ENCODE measurements at regions not wholly inside any gene's neighbourhood (a gene's known extent, or its start where the extent isn't known, plus 50 kb on each side); places are given as distances from the start of the nearest gene placed in this dataset.

- CTCF ChIA-PET, result interaction anchor here (1.4 to 11.3 kb wide), 5 partner anchors 8 to 38 kb away, joined by 4 to 104 read pairs (median 11); no protein-coding TSS in a partner anchor
Measured at GRCh38 chr15:31474059-31474868, 147.6 kb downstream of the KLF13 start.

DNA sequence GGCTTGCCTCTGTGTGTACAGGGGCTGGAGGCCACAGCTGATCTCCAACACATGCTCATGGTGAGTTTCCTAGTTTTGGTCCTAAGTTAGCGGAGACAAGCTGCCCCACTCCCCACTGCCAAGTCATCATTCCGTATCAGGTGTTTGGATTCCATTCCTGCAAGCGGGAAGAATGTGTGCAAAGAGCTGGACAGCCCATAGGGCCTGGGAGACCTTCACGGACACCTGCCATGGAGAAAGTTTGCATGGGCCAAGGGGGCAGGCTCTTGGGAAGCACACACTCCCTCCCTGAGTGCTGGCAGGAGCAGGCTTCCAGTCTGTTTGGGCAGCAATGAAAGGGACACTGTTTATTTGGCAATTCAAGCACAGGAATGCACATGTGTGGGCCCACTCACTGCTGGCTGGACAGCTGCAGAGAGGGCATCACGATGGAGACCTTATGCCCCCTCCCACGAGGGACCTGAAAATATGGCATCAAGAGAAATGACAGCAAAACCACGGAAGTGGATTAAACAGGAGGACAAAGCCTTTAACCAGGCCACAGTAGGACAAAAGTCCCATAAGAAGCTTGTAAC lies 149.7 kb downstream of the KLF13 start:
- intact Hi-C loops (cut with micrococcal nuclease), result no loop called here
- peaks cover 53% of the 10 kb centered on the region for H3K36me3 Mint-ChIP-seq (ENCODE audit: low read depth)
- no peaks in the 10 kb centered on the region for H3K27me3 Mint-ChIP-seq
- H3K4me1 Mint-ChIP-seq (ENCODE audit: low read depth), result peaks cover 77% of the 10 kb centered on the region
- DNase-seq, result no peak
- H3K27ac Mint-ChIP-seq, result no peak overlapping the region
- no peak overlapping the region for H3K4me3 Mint-ChIP-seq
- POLR2A ChIA-PET, result interaction anchor here (0.7 to 5.8 kb wide), 3 partner anchors 40 to 129 kb away, joined by 3 to 35 read pairs (median 3); no protein-coding TSS in a partner anchor
- no peak for ATAC-seq
- H3K9me3 Mint-ChIP-seq, result peaks cover 11% of the 10 kb centered on the region
- no peak for TF ChIP-seq CTCF (IDR thresholded peaks at IDR 0.05)
- CTCF ChIA-PET, result interaction anchor here (0.7 to 11.3 kb wide), 4 partner anchors 13 to 111 kb away, joined by 3 to 104 read pairs (median 44); no protein-coding TSS in a partner anchor

More at GRCh38 chr15:31474059-31474868, 147.6 kb downstream of the KLF13 start:
- H3K9me3 Mint-ChIP-seq, result peaks cover 11% of the 10 kb centered on the region
- peak overlapping the region; percentile 90 for H3K27ac Mint-ChIP-seq
- H3K4me3 Mint-ChIP-seq, result peak overlapping the region; percentile 65
- no peaks in the 10 kb centered on the region for H3K27me3 Mint-ChIP-seq
- intact Hi-C loops (cut with micrococcal nuclease), result no loop called here
- ATAC-seq (peak; percentile 55), DNase-seq (peak; percentile 68)
- peaks cover 68% of the 10 kb centered on the region for H3K4me1 Mint-ChIP-seq (ENCODE audit: low read depth)
- no peak for TF ChIP-seq CTCF (IDR thresholded peaks at IDR 0.05)
- H3K36me3 Mint-ChIP-seq (ENCODE audit: low read depth), result peaks cover 41% of the 10 kb centered on the region
- POLR2A ChIA-PET, result interaction anchor here (0.9 to 5.8 kb wide), 12 partner anchors 9 to 134 kb away, joined by 3 to 35 read pairs (median 8); no protein-coding TSS in a partner anchor

GRCh38 chr15:31476866-31477265 lies 150.2 kb downstream of the KLF13 start:
- Mint-ChIP-seq H3K27me3 (no peaks in the 10 kb centered on the region), H3K36me3 (ENCODE audit: low read depth) (peaks cover 57% of the 10 kb centered on the region), H3K4me1 (ENCODE audit: low read depth) (peaks cover 75% of the 10 kb centered on the region), H3K9me3 (peaks cover 11% of the 10 kb centered on the region), H3K27ac (peak overlapping the region; percentile 56), H3K4me3 (no peak overlapping the region)
- DNase-seq, result no peak
- ATAC-seq, result no peak
- POLR2A ChIA-PET, result interaction anchor here (0.7 to 5.8 kb wide), 5 partner anchors 40 to 129 kb away, joined by 3 to 35 read pairs (median 3); no protein-coding TSS in a partner anchor
- intact Hi-C loops (cut with micrococcal nuclease), result no loop called here
- CTCF ChIA-PET, result interaction anchor here (1.1 to 11.3 kb wide), 3 partner anchors 13 to 130 kb away, joined by 3 to 104 read pairs (median 85); no protein-coding TSS in a partner anchor
- no peak for TF ChIP-seq CTCF (IDR thresholded peaks at IDR 0.05)

DNA sequence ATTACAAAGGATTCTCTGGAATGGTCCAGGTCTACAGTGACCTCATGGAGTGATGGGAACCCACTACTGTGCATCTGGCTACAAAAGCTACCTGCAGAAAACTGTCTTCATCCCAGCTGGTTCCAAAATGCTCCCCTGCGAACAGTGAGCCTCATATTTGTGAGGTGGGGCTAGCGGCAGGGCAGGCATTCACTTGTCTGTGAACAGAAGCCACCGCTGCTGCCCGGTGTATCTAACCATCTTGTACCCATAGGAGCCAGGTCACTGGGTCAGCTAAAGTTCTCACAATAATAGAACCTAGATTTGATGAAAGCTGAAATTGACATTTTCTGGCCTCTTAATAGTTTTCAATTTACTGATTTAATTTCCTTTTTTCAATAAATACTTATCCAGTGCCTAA lies 150.7 kb downstream of the KLF13 start:
- no peak for TF ChIP-seq CTCF (IDR thresholded peaks at IDR 0.05)

More for the DNA sequence above, 150.7 kb downstream of the KLF13 start:
- H3K4me1 Mint-ChIP-seq (ENCODE audit: low read depth), result peaks cover 73% of the 10 kb centered on the region
- H3K9me3 Mint-ChIP-seq, result peaks cover 11% of the 10 kb centered on the region
- ChIA-PET CTCF (interaction anchor here (1.0 to 11.3 kb wide), 4 partner anchors 13 to 131 kb away, joined by 3 to 104 read pairs (median 44); no protein-coding TSS in a partner anchor), POLR2A (interaction anchor here (0.7 to 5.8 kb wide), 5 partner anchors 41 to 129 kb away, joined by 3 to 35 read pairs (median 3); no protein-coding TSS in a partner anchor)
- no peaks in the 10 kb centered on the region for H3K27me3 Mint-ChIP-seq
- no peak for DNase-seq
- intact Hi-C loops (cut with micrococcal nuclease), result no loop called here
- peak overlapping the region; percentile 56 for H3K27ac Mint-ChIP-seq
- ATAC-seq, result no peak
- H3K4me3 Mint-ChIP-seq, result no peak overlapping the region
- H3K36me3 Mint-ChIP-seq (ENCODE audit: low read depth), result peaks cover 61% of the 10 kb centered on the region

Data from activated CD8-positive, alpha-beta T cell treated with anti-CD3 and anti-CD28 coated beads for 36 hours (primary cell).